ENCODE measurements at regions not wholly inside any gene's neighbourhood (a gene's known extent, or its start where the extent isn't known, plus 50 kb on each side); places are given as distances from the start of the nearest gene placed in this dataset.

DNA sequence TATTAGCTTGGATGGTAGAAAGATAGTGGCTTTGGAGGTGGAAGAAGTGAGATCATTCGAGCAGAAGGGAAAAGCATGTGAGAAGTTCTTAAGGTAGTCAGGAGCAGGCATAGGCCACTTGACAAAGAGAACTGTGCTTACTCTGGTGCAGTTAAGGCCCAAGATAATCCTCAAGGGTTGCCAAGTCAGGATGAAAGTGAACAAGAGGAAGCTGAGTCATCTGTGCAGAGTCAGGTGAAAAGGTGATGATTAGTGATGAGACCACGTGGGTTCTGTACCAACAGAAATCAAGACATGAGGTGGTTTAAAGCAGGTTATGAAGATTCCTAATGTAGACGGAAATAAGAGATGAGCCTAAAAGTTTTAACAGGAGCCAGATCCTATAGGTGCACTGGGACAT is 369.8 kb downstream of the DTHD1 start:
- TF ChIP-seq, protein P1, sequence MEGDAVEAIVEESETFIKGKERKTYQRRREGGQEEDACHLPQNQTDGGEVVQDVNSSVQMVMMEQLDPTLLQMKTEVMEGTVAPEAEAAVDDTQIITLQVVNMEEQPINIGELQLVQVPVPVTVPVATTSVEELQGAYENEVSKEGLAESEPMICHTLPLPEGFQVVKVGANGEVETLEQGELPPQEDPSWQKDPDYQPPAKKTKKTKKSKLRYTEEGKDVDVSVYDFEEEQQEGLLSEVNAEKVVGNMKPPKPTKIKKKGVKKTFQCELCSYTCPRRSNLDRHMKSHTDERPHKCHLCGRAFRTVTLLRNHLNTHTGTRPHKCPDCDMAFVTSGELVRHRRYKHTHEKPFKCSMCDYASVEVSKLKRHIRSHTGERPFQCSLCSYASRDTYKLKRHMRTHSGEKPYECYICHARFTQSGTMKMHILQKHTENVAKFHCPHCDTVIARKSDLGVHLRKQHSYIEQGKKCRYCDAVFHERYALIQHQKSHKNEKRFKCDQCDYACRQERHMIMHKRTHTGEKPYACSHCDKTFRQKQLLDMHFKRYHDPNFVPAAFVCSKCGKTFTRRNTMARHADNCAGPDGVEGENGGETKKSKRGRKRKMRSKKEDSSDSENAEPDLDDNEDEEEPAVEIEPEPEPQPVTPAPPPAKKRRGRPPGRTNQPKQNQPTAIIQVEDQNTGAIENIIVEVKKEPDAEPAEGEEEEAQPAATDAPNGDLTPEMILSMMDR (IDR thresholded peaks at IDR 0.05) = no peak
- TF ChIP-seq POLR2A (IDR thresholded peaks at IDR 0.05) (no peak), POLR2AphosphoS5 (IDR thresholded peaks at IDR 0.05) (no peak), EP300 (IDR thresholded peaks at IDR 0.05) (no peak)

Data from stomach (tissue), 4 donors.